GM10266 (cell line): ENCODE measurements at regions not wholly inside any gene's neighbourhood (a gene's known extent, or its start where the extent isn't known, plus 50 kb on each side); places are given as distances from the start of the nearest gene placed in this dataset.

Experiments
- DNase-seq: peaks from one replicate; pipeline ENCODE4 v3.0.0; 2012; ENCODE audit errors: extremely low spot score
- TF ChIP-seq, protein P1 (sequence below): IDR thresholded peaks from 2 replicates; pipeline ENCODE4 v1.5.1; 2012; ENCODE audit warnings: mild to moderate bottlenecking, low read depth; ENCODE audit not compliant: control insufficient read depth, insufficient read depth; ENCODE audit errors: missing control alignments

DNA sequence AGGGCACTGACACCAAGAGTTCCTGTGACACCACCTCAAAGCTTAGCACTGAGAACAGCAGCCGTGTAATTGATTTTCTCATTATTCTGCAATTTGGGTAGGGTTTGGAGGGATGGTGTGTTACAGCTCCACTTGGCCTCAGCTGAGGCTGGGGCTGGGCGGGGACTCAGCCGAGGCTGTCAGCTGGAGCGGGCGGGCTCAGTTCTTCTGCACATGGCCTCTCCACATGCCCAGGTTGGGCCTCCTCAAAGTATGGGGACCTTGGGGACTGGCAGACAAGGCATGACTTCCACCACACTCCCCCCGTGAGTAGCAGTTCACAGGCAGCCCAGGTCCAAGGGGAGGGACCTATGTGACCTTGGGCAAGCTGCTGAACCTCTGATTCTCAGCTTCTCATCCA, 171.5 kb downstream of the IRF8 start:
- TF ChIP-seq, protein P1, sequence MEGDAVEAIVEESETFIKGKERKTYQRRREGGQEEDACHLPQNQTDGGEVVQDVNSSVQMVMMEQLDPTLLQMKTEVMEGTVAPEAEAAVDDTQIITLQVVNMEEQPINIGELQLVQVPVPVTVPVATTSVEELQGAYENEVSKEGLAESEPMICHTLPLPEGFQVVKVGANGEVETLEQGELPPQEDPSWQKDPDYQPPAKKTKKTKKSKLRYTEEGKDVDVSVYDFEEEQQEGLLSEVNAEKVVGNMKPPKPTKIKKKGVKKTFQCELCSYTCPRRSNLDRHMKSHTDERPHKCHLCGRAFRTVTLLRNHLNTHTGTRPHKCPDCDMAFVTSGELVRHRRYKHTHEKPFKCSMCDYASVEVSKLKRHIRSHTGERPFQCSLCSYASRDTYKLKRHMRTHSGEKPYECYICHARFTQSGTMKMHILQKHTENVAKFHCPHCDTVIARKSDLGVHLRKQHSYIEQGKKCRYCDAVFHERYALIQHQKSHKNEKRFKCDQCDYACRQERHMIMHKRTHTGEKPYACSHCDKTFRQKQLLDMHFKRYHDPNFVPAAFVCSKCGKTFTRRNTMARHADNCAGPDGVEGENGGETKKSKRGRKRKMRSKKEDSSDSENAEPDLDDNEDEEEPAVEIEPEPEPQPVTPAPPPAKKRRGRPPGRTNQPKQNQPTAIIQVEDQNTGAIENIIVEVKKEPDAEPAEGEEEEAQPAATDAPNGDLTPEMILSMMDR = no peak

GRCh38 chr16:86070971-86071370, 172.0 kb downstream of the IRF8 start:
- TF ChIP-seq, protein P1 = no peak
- DNase-seq = no peak

More for the DNA sequence above, 171.5 kb downstream of the IRF8 start:
- no peak for DNase-seq

DNA sequence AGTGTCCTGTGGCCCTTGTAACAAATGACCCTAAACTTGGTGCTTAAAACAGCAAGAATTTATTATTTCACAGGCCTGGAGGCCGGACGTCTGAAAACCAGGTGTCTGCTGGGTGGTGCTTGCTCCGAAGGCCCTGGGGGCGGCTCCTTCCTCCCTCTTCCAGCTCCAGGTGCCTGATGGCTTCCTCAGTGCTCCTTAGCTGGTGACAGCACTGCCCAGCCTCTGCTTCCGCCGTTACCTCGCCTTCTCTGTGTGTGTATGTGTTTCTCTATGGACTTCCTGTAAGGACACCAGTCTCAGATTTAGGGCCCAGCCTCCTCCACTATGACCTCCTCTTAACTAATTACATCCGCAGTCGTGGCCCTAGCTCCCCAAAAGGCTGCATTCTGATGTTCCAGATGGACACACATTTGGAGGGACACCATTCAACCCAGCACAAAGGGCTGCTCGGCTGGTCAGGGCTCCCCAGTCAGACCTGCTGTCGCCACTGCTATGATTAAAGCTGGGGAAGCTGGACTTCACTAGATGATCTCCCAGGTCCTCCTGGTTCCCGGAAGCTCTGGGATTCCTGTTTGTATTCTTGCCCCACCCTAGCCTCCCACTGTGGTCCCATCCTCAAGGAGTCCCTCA, 172.8 kb downstream of the IRF8 start:
- TF ChIP-seq, protein P1 = no peak
- DNase-seq = no peak

- TF ChIP-seq, protein P1 = peak; percentile 71
- DNase-seq = peak; percentile 77
Observed at GRCh38 chr16:86072328-86073102, 173.6 kb downstream of the IRF8 start.

DNA sequence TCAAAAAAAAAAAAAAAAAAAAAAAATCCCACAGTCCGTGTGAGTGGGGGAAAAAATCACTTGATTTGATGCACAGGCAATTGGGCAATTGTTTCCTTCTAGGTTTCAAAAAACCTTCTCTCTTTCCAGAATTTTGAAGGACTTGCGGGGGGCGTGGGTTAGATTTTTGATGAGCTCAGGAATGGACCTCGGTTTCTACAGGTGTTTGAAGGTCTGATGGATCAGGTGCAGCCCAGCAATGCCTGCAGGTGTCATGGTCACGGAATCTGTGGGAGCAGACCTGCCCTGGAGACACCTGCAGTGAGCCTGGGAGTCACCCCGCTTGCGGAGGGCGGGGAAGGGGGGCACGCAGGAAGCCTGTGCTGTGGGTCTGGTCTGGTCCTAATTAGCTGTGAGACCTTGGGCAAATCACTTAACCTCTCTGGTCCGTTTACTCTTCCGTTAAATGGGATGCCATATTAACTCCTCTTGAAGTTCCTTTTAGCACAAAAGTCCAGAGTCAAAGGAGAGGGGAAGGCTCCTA, 174.2 kb downstream of the IRF8 start:
- TF ChIP-seq, protein P1 = no peak
- DNase-seq = no peak

DNA sequence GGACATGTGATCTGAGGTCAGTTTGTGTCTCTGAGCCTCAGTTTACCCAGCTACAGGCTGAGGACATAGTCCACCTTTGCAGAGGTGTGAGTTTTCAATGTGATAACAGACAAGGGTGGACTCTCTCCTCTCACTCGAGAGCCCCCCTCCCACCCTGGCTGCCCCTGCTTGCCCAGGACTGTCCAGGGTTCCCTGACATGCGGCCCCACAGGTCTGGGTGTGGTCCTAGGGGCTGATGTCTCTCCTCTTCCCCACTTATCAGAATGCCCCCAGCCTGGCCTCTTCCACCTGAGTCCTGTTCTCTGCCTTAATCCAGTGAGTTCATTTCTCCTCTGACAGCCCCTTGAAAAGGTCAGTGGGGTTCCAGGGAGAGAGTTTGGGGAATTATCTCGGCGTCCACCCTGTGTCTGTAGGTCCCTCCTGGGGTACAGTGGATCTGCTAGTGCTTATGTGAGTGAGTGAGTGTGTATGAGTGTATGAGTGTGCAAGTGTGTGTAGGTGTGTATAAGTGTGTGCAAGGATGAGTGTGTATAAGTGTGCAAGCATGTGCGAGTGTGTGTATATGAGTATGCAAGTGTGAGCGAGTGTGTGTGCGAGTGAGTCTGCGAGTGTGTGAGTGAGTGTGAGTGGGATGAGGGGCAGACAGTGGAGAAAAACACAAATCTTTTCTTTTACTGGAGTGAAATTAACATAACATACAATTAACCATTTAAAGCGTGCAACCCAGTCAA, 175.0 kb downstream of the IRF8 start:
- DNase-seq = no peak
- TF ChIP-seq, protein P1 = no peak
